ENCODE measurements at regions not wholly inside any gene's neighbourhood (a gene's known extent, or its start where the extent isn't known, plus 50 kb on each side); places are given as distances from the start of the nearest gene placed in this dataset.
"Not testable (repeated sequence)": the region's sequence is repeated elsewhere in the genome, so short reads cannot be mapped to it uniquely, and the experiment has no call there.

- Histone ChIP-seq H3K9me2 (ENCODE audit: insufficient read depth, low read length) (no peaks in the 10 kb centered on the region), H3K9me3 (ENCODE audit: low read length) (no peaks in the 10 kb centered on the region), H2AFZ (ENCODE audit: low read depth, low read length) (no peak overlapping the region), H3K79me2 (replicated peaks; ENCODE audit: insufficient read depth, low read length) (no peaks in the 10 kb centered on the region), H3K4me2 (ENCODE audit: low read length) (no peak overlapping the region), H4K20me1 (ENCODE audit: insufficient read depth) (no peaks in the 10 kb centered on the region), H3K4me3 (ENCODE audit: low read length) (no peak overlapping the region), H3K27me3 (ENCODE audit: insufficient read depth, low read depth, low read length) (no peaks in the 10 kb centered on the region), H3K9ac (ENCODE audit: low read length) (no peak overlapping the region), H3K36me3 (ENCODE audit: insufficient read depth, low read length) (no peaks in the 10 kb centered on the region), H3F3A (ENCODE audit: insufficient read depth, low read length, poor library complexity, severe bottlenecking) (no peaks in the 10 kb centered on the region), H3K27ac (ENCODE audit: low read length) (no peak overlapping the region)
- TF ChIP-seq POLR2AphosphoS5 (IDR thresholded peaks at IDR 0.05) (no peak), EP300 (conservative IDR thresholded peaks at IDR 0.05; ENCODE audit: poor library complexity, severe bottlenecking) (no peak), TAF1 (IDR thresholded peaks at IDR 0.05; ENCODE audit: low read depth) (no peak)
- TF ChIP-seq, protein P1, sequence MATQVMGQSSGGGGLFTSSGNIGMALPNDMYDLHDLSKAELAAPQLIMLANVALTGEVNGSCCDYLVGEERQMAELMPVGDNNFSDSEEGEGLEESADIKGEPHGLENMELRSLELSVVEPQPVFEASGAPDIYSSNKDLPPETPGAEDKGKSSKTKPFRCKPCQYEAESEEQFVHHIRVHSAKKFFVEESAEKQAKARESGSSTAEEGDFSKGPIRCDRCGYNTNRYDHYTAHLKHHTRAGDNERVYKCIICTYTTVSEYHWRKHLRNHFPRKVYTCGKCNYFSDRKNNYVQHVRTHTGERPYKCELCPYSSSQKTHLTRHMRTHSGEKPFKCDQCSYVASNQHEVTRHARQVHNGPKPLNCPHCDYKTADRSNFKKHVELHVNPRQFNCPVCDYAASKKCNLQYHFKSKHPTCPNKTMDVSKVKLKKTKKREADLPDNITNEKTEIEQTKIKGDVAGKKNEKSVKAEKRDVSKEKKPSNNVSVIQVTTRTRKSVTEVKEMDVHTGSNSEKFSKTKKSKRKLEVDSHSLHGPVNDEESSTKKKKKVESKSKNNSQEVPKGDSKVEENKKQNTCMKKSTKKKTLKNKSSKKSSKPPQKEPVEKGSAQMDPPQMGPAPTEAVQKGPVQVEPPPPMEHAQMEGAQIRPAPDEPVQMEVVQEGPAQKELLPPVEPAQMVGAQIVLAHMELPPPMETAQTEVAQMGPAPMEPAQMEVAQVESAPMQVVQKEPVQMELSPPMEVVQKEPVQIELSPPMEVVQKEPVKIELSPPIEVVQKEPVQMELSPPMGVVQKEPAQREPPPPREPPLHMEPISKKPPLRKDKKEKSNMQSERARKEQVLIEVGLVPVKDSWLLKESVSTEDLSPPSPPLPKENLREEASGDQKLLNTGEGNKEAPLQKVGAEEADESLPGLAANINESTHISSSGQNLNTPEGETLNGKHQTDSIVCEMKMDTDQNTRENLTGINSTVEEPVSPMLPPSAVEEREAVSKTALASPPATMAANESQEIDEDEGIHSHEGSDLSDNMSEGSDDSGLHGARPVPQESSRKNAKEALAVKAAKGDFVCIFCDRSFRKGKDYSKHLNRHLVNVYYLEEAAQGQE (IDR thresholded peaks at IDR 0.05; ENCODE audit: borderline replicate concordance): no peak
Observed at GRCh38 chr14:83173687-83174086, 1640.0 kb upstream of the SEL1L start.

- no peaks in the 10 kb centered on the region for H3K27me3 ChIP-seq (ENCODE audit: insufficient read depth, low read depth, low read length)
- H3K27ac ChIP-seq (ENCODE audit: low read length): no peak overlapping the region
Observed at GRCh38 chr14:83184531-83184930, 1650.9 kb upstream of the SEL1L start.

DNA sequence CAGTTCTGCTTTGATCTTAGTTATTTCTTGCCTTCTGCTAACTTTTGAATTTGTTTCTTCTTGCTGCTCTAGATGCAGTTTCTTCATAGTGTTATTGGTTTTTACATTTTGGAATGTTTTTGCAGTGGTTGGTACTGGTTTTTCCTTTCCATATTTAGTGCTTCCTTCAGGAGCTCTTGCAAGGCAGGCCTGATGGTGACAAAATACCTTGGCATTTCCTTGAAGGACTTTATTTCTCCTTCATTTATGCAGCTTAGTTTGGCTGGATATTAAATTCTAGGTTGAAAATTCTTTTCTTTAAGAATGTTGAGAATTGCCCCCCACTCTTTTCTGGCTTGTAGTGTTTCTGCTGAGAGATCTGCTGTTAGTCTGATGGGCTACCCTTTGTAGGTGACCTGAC lies 1654.7 kb upstream of the SEL1L start:
- not testable (repeated sequence) for H3K27me3 ChIP-seq (ENCODE audit: insufficient read depth, low read depth, low read length); H3K4me3 ChIP-seq (ENCODE audit: low read length); H4K20me1 ChIP-seq (ENCODE audit: insufficient read depth); H2AFZ ChIP-seq (ENCODE audit: low read depth, low read length); H3F3A ChIP-seq (ENCODE audit: insufficient read depth, low read length, poor library complexity, severe bottlenecking); H3K4me2 ChIP-seq (ENCODE audit: low read length); H3K36me3 ChIP-seq (ENCODE audit: insufficient read depth, low read length); H3K9me3 ChIP-seq (ENCODE audit: low read length); H3K27ac ChIP-seq (ENCODE audit: low read length); H3K9me2 ChIP-seq (ENCODE audit: insufficient read depth, low read length); H3K79me2 ChIP-seq (replicated peaks; ENCODE audit: insufficient read depth, low read length); H3K9ac ChIP-seq (ENCODE audit: low read length)

More at GRCh38 chr14:83184531-83184930, 1650.9 kb upstream of the SEL1L start:
- Histone ChIP-seq H3K4me2 (ENCODE audit: low read length) (no peak overlapping the region), H4K20me1 (ENCODE audit: insufficient read depth) (no peaks in the 10 kb centered on the region), H3K9me3 (ENCODE audit: low read length) (no peaks in the 10 kb centered on the region), H3K4me3 (ENCODE audit: low read length) (no peak overlapping the region), H3K79me2 (replicated peaks; ENCODE audit: insufficient read depth, low read length) (no peaks in the 10 kb centered on the region), H3K9me2 (ENCODE audit: insufficient read depth, low read length) (no peaks in the 10 kb centered on the region), H3F3A (ENCODE audit: insufficient read depth, low read length, poor library complexity, severe bottlenecking) (no peaks in the 10 kb centered on the region), H2AFZ (ENCODE audit: low read depth, low read length) (no peak overlapping the region), H3K9ac (ENCODE audit: low read length) (no peak overlapping the region), H3K36me3 (ENCODE audit: insufficient read depth, low read length) (no peaks in the 10 kb centered on the region)
- TF ChIP-seq EZH2 (IDR thresholded peaks at IDR 0.05; ENCODE audit: borderline replicate concordance, insufficient read depth, low read length, poor library complexity, severe bottlenecking) (no peak), TAF1 (IDR thresholded peaks at IDR 0.05; ENCODE audit: low read depth) (no peak), SMC3 (conservative IDR thresholded peaks at IDR 0.05; ENCODE audit: poor library complexity) (no peak), MXI1 (conservative IDR thresholded peaks at IDR 0.05; ENCODE audit: poor library complexity, severe bottlenecking) (no peak), EP300 (conservative IDR thresholded peaks at IDR 0.05; ENCODE audit: poor library complexity, severe bottlenecking) (no peak), POLR2AphosphoS5 (IDR thresholded peaks at IDR 0.05) (no peak), RAD21 (conservative IDR thresholded peaks at IDR 0.05) (no peak)
- TF ChIP-seq, protein P2, sequence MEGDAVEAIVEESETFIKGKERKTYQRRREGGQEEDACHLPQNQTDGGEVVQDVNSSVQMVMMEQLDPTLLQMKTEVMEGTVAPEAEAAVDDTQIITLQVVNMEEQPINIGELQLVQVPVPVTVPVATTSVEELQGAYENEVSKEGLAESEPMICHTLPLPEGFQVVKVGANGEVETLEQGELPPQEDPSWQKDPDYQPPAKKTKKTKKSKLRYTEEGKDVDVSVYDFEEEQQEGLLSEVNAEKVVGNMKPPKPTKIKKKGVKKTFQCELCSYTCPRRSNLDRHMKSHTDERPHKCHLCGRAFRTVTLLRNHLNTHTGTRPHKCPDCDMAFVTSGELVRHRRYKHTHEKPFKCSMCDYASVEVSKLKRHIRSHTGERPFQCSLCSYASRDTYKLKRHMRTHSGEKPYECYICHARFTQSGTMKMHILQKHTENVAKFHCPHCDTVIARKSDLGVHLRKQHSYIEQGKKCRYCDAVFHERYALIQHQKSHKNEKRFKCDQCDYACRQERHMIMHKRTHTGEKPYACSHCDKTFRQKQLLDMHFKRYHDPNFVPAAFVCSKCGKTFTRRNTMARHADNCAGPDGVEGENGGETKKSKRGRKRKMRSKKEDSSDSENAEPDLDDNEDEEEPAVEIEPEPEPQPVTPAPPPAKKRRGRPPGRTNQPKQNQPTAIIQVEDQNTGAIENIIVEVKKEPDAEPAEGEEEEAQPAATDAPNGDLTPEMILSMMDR (IDR thresholded peaks at IDR 0.05; ENCODE audit: poor library complexity, severe bottlenecking): no peak
- TF ChIP-seq, protein P1 (IDR thresholded peaks at IDR 0.05; ENCODE audit: borderline replicate concordance): no peak
